ENCODE measurements at regions not wholly inside any gene's neighbourhood (a gene's known extent, or its start where the extent isn't known, plus 50 kb on each side); places are given as distances from the start of the nearest gene placed in this dataset.

DNA sequence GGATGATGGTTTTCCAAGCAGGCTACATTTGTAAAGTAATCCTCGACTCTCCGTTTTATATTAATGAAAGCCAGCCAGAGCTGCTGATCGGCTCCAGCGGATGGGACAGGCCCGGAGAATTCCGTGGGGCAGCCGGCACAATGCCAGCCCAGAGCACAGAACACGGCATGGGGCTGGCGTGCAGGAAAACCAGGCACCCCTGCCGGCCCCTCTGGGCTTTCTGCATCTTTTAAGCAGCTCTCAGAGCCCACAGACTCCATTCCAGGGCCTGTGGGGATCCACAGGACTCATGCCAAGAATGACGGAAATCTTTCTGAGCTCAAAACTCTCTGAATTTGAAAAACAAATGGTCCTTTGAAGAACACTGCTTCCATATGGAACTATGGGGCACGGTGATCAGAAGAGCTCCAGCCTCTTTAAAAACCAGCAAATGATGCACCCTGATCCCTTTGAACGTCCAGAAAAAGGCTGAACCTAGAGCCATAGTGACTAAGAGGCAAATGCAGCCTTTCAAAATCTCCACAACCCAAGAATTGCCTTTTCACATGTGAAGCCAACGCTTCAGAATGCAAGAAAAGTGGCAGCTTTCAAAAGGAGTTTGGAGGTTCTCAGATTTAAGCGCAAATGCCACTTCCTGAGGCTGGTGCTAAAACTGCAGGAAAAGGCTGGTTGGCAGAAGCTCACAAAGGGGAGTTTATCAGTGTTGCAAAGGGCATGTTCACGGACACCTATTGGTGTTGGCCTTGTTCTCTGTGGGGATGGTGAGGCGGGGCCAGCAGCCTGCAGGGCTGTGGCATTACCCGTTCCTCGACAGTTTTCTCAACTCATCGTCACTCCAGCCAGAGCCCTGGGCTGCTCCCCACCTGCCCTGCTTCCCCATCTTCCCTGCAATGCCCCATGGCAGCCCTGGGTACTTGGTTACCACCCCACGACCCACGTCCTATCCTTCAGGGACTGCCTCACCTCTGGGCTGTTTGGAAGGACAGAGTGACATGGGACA is 212.5 kb downstream of the CTTN start:
- no peak overlapping the region for H3T11ph ChIP-seq (ENCODE audit: low read length)
- no peak overlapping the region for H2AK5ac ChIP-seq (ENCODE audit: insufficient read length, low read length)
- H2AFZ ChIP-seq (ENCODE audit: low read length), result no peak overlapping the region
- no peaks in the 10 kb centered on the region; the same call in 1 of the 2 replicates for H3K27me3 Mint-ChIP-seq (ENCODE audit: low read depth)
- TF ChIP-seq, protein P1, sequence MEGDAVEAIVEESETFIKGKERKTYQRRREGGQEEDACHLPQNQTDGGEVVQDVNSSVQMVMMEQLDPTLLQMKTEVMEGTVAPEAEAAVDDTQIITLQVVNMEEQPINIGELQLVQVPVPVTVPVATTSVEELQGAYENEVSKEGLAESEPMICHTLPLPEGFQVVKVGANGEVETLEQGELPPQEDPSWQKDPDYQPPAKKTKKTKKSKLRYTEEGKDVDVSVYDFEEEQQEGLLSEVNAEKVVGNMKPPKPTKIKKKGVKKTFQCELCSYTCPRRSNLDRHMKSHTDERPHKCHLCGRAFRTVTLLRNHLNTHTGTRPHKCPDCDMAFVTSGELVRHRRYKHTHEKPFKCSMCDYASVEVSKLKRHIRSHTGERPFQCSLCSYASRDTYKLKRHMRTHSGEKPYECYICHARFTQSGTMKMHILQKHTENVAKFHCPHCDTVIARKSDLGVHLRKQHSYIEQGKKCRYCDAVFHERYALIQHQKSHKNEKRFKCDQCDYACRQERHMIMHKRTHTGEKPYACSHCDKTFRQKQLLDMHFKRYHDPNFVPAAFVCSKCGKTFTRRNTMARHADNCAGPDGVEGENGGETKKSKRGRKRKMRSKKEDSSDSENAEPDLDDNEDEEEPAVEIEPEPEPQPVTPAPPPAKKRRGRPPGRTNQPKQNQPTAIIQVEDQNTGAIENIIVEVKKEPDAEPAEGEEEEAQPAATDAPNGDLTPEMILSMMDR (conservative IDR thresholded peaks at IDR 0.05), result no peak
- WGBS (ENCODE audit: extremely low coverage, insufficient read length, low lambda C conversion rate), result no CpG with 5 or more reads among the region's 22 CpGs
- H3K4me3 Mint-ChIP-seq, result peak overlapping the region in 1 of 2 experiments; percentile 62; a peak in 1 of 5 replicates
- H3K23ac ChIP-seq (ENCODE audit: insufficient read length, low read depth, low read length), result no peak overlapping the region
- no peak overlapping the region for H4K5ac ChIP-seq (ENCODE audit: insufficient read length, low read depth, low read length)
- no peaks in the 10 kb centered on the region for H3K79me2 ChIP-seq (ENCODE audit: insufficient read depth, low read length)
- no peak overlapping the region for H3K18ac ChIP-seq (ENCODE audit: insufficient read length, low read depth, low read length)
- peaks cover 23% of the 10 kb centered on the region for H3K4me1 ChIP-seq (ENCODE audit: insufficient read depth, low read length)
- H3K4me1 Mint-ChIP-seq, result peaks cover 42 to 47% of the 10 kb centered on the region in 2 experiments
- no peak overlapping the region for H2BK5ac ChIP-seq (ENCODE audit: insufficient read length, low read length)
- no peak overlapping the region for H4K8ac ChIP-seq (replicated peaks; ENCODE audit: insufficient read length, low read depth, low read length)
- H2BK12ac ChIP-seq (ENCODE audit: insufficient read length, low read depth, low read length), result no peak overlapping the region
- no peak overlapping the region for H3K4me2 ChIP-seq (ENCODE audit: insufficient read depth, insufficient read length, low read length)
- H3K14ac ChIP-seq (ENCODE audit: insufficient read depth, low read length), result no peak overlapping the region
- DNase-seq, result no peak
- no peaks in the 10 kb centered on the region for H3K9me3 ChIP-seq (ENCODE audit: control insufficient read depth, low read depth, low read length)
- no peak overlapping the region for H2BK120ac ChIP-seq (ENCODE audit: low read depth, low read length, poor library complexity, severe bottlenecking)
- no peak overlapping the region for H3K27ac ChIP-seq (ENCODE audit: insufficient read length, low read depth, low read length)
- H2BK20ac ChIP-seq (ENCODE audit: low read depth, low read length, poor library complexity, severe bottlenecking), result no peak overlapping the region
- H3K27ac Mint-ChIP-seq, result peak overlapping the region in 2 of 3 experiments; percentile 9 to 63; a peak in 3 of 7 replicates
- no peaks in the 10 kb centered on the region for H3K27me3 ChIP-seq (ENCODE audit: insufficient read depth, low read length)
- H2BK15ac ChIP-seq (ENCODE audit: low read depth, low read length), result no peak overlapping the region
- no peaks in the 10 kb centered on the region for H3K9me3 Mint-ChIP-seq
- no peak overlapping the region for H4K91ac ChIP-seq (ENCODE audit: insufficient read length, low read depth, low read length)
- peaks cover 0 to 3% (median 0%) of the 10 kb centered on the region in 3 experiments; a peak in 3 of 7 replicates for H3K36me3 Mint-ChIP-seq (ENCODE audit: insufficient read depth in 1 of 3, low read depth in 3 of 3)
- no peaks in the 10 kb centered on the region for H3K79me1 ChIP-seq (ENCODE audit: insufficient read depth, low read depth, low read length, poor library complexity, severe bottlenecking)
- H3K9ac ChIP-seq (ENCODE audit: extremely low read depth, insufficient read length, low read length), result no peak overlapping the region
- H3K4ac ChIP-seq (ENCODE audit: low read depth, low read length), result no peak overlapping the region
- H3K56ac ChIP-seq (ENCODE audit: insufficient read length, low read depth, low read length), result no peak overlapping the region
- H3K23me2 ChIP-seq (ENCODE audit: insufficient read length, low read depth, low read length, poor library complexity, severe bottlenecking), result no peaks in the 10 kb centered on the region
- no peaks in the 10 kb centered on the region for H4K20me1 ChIP-seq (ENCODE audit: control insufficient read depth, insufficient read depth, insufficient read length)
